GM13976 (cell line): ENCODE measurements at regions not wholly inside any gene's neighbourhood (a gene's known extent, or its start where the extent isn't known, plus 50 kb on each side); places are given as distances from the start of the nearest gene placed in this dataset.

Source experiments
- DNase-seq: peaks from one replicate; pipeline ENCODE4 v3.0.0; 2012; ENCODE audit warnings: low spot score
- in situ Hi-C: fragments of 300-500 bp; cut with MboI; formaldehyde crosslinking; loops from one replicate; pipeline ENCODE4 v1.12.0; 2022; ENCODE audit warnings: low sequenced_read_pairs, mixed read lengths, inconsistent platforms; ENCODE audit not compliant: unreplicated experiment
- TF ChIP-seq, protein P1 (sequence below): IDR thresholded peaks from 2 replicates; pipeline ENCODE4 v1.5.1; 2012; ENCODE audit warnings: borderline replicate concordance, mild to moderate bottlenecking; ENCODE audit not compliant: insufficient read depth; ENCODE audit errors: extremely low read depth, missing control alignments, control extremely low read depth

DNA sequence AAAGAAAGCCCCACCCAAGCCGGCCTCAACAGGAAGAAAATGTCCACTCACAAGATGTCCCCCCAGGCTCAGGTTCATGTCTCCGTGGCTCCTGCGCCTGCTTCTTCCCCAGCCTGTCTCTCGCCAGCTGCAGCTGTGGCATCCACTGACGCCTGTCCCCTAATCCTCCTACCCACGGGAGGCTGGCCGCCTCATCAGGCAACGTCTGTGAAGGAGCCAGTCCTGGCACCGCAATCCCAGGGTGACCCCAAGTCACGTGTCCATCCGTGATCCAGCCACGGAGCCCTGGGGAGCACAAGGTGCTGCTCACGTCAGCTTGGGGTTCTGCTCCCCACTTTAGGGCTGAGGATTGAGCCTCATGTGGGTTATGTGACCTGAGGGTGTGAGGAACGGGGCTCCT is 640.3 kb downstream of the CDH26 start:
- in situ Hi-C loops: no loop called here
- no peak for DNase-seq
- TF ChIP-seq, protein P1, sequence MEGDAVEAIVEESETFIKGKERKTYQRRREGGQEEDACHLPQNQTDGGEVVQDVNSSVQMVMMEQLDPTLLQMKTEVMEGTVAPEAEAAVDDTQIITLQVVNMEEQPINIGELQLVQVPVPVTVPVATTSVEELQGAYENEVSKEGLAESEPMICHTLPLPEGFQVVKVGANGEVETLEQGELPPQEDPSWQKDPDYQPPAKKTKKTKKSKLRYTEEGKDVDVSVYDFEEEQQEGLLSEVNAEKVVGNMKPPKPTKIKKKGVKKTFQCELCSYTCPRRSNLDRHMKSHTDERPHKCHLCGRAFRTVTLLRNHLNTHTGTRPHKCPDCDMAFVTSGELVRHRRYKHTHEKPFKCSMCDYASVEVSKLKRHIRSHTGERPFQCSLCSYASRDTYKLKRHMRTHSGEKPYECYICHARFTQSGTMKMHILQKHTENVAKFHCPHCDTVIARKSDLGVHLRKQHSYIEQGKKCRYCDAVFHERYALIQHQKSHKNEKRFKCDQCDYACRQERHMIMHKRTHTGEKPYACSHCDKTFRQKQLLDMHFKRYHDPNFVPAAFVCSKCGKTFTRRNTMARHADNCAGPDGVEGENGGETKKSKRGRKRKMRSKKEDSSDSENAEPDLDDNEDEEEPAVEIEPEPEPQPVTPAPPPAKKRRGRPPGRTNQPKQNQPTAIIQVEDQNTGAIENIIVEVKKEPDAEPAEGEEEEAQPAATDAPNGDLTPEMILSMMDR: no peak

DNA sequence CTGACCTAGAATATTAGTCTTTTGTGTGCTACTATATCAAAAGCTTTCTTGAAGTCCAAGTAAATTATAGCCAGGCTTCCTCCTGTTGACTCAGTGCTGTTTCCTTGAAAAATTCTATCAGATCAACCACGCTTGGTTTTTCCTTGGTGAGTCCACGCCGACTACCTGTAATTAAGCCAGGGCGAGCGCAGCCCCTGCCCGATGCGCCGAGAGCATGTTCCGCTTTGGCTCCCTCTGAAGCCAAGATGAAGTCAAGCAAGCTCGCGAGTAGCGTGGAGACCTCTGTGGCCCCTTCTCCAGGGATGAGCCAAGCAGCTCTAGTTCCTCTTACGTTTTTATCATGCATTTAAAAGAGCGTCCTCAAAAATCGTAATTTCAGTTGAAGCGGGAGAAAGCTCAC is 641.2 kb downstream of the CDH26 start:
- in situ Hi-C loops: no loop called here
- TF ChIP-seq, protein P1: no peak
- no peak for DNase-seq

DNA sequence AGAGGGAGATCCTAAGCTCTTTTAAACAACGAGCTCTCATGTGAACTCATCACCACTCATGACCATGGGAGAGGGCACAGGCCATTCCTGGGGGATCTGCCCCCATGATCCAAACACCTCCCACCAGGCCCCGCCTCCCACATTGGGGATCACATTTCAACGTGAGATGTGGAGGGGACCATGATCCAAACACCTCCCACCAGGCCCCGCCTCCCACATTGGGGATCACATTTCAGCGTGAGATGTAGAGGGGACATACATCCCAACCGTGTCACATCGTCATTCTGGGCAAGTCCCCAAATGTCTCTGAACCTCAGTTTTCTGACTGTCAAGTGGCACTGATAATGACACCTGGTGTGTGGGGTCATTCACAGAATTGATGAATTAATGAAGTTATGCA is 641.8 kb downstream of the CDH26 start:
- in situ Hi-C loops: no loop called here
- no peak for DNase-seq

DNA sequence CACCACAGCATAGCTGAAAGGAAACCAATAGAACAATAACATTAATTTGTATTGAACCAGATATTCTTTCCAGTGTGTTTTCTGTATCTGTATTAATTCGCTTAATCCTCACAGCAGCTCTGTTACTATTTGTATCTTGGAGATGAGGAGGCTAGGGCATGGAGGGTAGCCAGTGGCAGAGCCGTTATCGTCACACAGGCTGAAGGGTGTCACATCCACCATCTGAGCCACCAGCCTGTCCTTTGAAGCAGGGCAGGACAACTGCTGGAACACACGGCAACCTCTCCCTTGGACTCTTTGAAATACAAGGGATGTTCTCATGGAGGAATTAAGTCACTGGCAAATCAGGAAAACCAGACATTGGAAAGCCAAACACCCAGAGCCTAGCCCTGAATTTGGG is 628.0 kb upstream of the CDH4 start:
- TF ChIP-seq, protein P1: no peak
- in situ Hi-C loops: no loop called here
- no peak for DNase-seq

More for the DNA sequence above, 641.8 kb downstream of the CDH26 start:
- TF ChIP-seq, protein P1: no peak

DNA sequence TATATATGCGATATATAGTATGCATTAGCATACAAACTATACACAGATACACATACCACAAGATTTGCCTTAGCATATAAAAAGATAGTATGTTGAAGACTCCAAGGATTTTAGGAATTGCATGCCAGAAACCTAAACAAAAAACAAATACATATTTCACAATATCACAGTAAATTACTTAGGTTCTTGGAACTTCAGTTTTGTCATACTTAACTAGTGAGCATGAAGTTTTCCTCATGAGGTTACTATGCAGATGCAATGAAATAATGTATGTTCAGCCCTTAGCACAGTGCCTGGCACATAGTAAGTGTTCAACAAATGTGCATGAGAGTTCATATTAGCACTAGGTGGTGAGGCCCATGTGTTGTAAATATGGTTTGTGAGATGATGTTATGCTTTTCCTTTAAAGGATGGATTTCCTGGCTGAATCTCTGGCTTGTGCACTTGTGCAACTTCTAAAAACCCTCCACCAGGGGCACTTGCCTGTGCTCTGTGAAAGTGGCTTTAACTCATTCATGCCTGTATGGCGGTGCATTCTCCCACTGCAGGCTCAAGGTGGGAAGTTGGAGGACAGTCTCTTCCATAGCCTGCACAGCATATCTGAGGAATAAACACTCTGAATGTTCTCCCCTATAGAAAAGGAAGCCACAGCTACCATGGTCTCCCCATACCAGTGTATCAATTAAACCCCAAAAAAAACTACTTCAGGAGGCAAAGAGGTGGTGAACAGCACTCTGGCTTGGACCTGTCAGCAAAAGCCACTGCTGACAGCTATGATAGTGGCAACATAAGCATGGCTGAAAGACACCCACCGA is 624.1 kb upstream of the CDH4 start:
- TF ChIP-seq, protein P1: no peak
- in situ Hi-C loops: no loop called here
- DNase-seq: no peak

DNA sequence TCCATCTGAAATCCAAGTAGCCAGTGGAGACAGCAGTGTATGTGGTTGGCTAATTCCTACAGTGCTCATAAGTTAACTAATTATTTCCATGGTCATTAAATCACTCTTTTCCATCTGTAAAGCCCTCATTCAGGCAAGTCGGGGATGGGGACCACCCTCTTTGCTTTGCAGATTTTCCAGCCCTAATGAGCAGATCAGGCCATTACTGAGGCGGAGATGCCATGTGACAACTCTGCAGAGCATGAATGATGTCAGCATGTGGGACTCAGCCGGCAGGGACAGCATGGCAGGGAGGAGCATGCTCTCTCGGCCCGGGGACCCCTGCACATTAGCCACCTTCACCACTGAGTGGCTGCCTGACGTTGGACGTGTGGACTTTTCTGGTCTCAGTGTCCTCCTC is 623.3 kb upstream of the CDH4 start:
- in situ Hi-C loops: no loop called here
- TF ChIP-seq, protein P1: no peak

More for the DNA sequence above, 623.3 kb upstream of the CDH4 start:
- DNase-seq: no peak
